ENCODE measurements at regions not wholly inside any gene's neighbourhood (a gene's known extent, or its start where the extent isn't known, plus 50 kb on each side); places are given as distances from the start of the nearest gene placed in this dataset.

DNA sequence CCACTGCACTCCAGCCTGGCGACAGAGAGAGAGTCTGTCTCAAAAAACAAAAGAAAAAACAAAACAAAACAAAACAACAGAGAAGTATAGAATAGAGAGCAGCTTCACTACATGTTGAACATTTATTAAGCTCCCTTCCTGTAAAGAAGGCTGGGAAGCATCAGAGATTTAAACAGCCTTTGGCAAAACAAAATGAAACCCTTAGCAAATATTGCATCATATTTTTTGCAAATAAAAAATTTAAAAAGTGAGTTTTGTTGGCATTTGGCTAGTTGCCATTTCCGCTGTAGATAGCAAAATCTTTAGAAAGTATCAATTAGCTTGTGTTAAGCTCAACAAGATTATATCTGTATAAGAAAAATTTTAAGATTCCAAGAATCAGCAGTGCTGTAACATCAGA is 151.2 kb downstream of the SERPINI1 start:
- TF ChIP-seq POLR2AphosphoS5 (IDR thresholded peaks at IDR 0.05; ENCODE audit: borderline replicate concordance, low read depth, low read length) (peak; percentile 76; the same call in 1 of the 2 replicates), EZH2 (IDR thresholded peaks at IDR 0.05) (no peak)
